B cell (primary cell): ENCODE measurements at regions not wholly inside any gene's neighbourhood (a gene's known extent, or its start where the extent isn't known, plus 50 kb on each side); places are given as distances from the start of the nearest gene placed in this dataset.

ENCODE experiments used
- ATAC-seq: fragments of 200-7000 bp; cut with Tn5 transposase; one replicate; pipeline ENCODE4 v1.10.0; 2021; ENCODE audit warnings: low read depth, mild to moderate bottlenecking, moderate number of reproducible peaks, moderate library complexity
- CTCF ChIA-PET: fragments of 350-600 bp; sonication (Branson Sonifier 250); formaldehyde crosslinking; loops from one replicate; lab custom pipeline; 2021; ENCODE audit warnings: antibody characterized with exemption, inconsistent platforms; lab: Charles Lee
- POLR2A ChIA-PET: fragments of 350-600 bp; sonication (Branson Sonifier 250); formaldehyde crosslinking; loops from one replicate; lab custom pipeline; 2021; ENCODE audit warnings: antibody characterized with exemption; lab: Charles Lee
- DNase-seq: peaks from one replicate; pipeline ENCODE4 v3.0.0; 2013
- H2AFZ ChIP-seq: 2 replicates; pipeline ENCODE4 v1.6.1; 2012; ENCODE audit warnings: mild to moderate bottlenecking, low read depth, low read length; ENCODE audit not compliant: insufficient read depth, poor library complexity, severe bottlenecking
- H3K27ac ChIP-seq, 2 donors: 1 replicate in 1 of 2; 2 replicates in 1 of 2; pipeline ENCODE4 v1.5.1; 2012 to 2013; ENCODE audit warnings: low read length in 2 of 2, mild to moderate bottlenecking in 2 of 2, moderate library complexity in 1 of 2
- H3K27me3 ChIP-seq, 4 experiments: fragments of 200-600 bp in 1 of 4; sonication (generic) in 1 of 4; replicated peaks in 1 of 4; 1 replicate in 2 of 4; 2 replicates in 2 of 4; pipeline versions ENCODE4 v1.6.1 to v1.7.0; 2013 to 2016; ENCODE audit warnings: low read length in 3 of 4, mild to moderate bottlenecking in 2 of 4, mixed read lengths in 1 of 4, moderate library complexity in 1 of 4; ENCODE audit not compliant: insufficient read depth in 4 of 4, control insufficient read depth in 3 of 4; ENCODE audit errors: control extremely low read depth in 1 of 4
- H3K36me3 ChIP-seq, 2 experiments: replicated peaks in 1 of 2; 1 replicate in 1 of 2; 2 replicates in 1 of 2; pipeline versions ENCODE4 v1.6.1 to v1.7.1; 2013; ENCODE audit warnings: low read length in 1 of 2; ENCODE audit not compliant: insufficient read depth in 2 of 2, control insufficient read depth in 1 of 2; ENCODE audit errors: control extremely low read depth in 1 of 2, extremely low read depth in 1 of 2
- H3K4me1 ChIP-seq, 2 donors: fragments of 200-600 bp in 1 of 2; sonication (generic) in 1 of 2; 1 replicate in 1 of 2; 2 replicates in 1 of 2; pipeline versions ENCODE4 v1.5.1 to v1.6.1; 2013 to 2017; ENCODE audit warnings: low read length in 2 of 2; ENCODE audit not compliant: control insufficient read depth in 2 of 2, insufficient read depth in 2 of 2
- H3K4me2 ChIP-seq: replicated peaks from 2 replicates; pipeline ENCODE3; 2012; ENCODE audit warnings: mild to moderate bottlenecking, low read depth, low read length; ENCODE audit not compliant: poor library complexity, severe bottlenecking
- H3K4me3 ChIP-seq, 5 experiments: fragments of 200-600 bp in 1 of 5; sonication (generic) in 1 of 5; 1 replicate in 3 of 5; 2 replicates in 2 of 5; pipeline versions ENCODE4 v1.5.1 to v1.7.0; 2011 to 2016; ENCODE audit warnings: low read length in 4 of 5, mild to moderate bottlenecking in 4 of 5, low read depth in 2 of 5, control low read depth in 1 of 5, moderate library complexity in 1 of 5; ENCODE audit not compliant: insufficient read depth in 1 of 5; ENCODE audit errors: control extremely low read depth in 1 of 5, extremely low read depth in 1 of 5
- H3K79me2 ChIP-seq: fragments of 200-600 bp; sonication (generic); one replicate; pipeline ENCODE4 v1.6.0; 2016; ENCODE audit warnings: low read length; ENCODE audit not compliant: control insufficient read depth, insufficient read depth
- H3K9ac ChIP-seq: fragments of 200-600 bp; sonication (generic); 2 replicates; pipeline ENCODE4 v1.6.1; 2017; ENCODE audit warnings: mild to moderate bottlenecking, low read length, moderate library complexity
- H3K9me3 ChIP-seq, 3 donors: one replicate each; pipeline versions ENCODE4 v1.6.1 to v1.7.1; 2013; ENCODE audit warnings: low read length in 2 of 3; ENCODE audit not compliant: control insufficient read depth in 2 of 3, insufficient read depth in 1 of 3; ENCODE audit errors: control extremely low read depth in 1 of 3
- H4K20me1 ChIP-seq: 2 replicates; pipeline ENCODE4 v1.6.0; 2012; ENCODE audit warnings: mild to moderate bottlenecking, low read length; ENCODE audit not compliant: insufficient read depth, control insufficient read depth, poor library complexity, severe bottlenecking
- H3K27ac Mint-ChIP-seq: one replicate; pipeline ENCODE4 v1.8.0; 2021; ENCODE audit warnings: mixed read lengths
- H3K27me3 Mint-ChIP-seq: one replicate; pipeline ENCODE4 v1.8.0; 2021; ENCODE audit warnings: mixed read lengths
- H3K4me1 Mint-ChIP-seq: one replicate; pipeline ENCODE4 v1.8.0; 2021; ENCODE audit warnings: mixed read lengths
- H3K4me3 Mint-ChIP-seq: one replicate; pipeline ENCODE4 v1.8.0; 2021; ENCODE audit warnings: mixed read lengths
- H3K9me3 Mint-ChIP-seq: one replicate; pipeline ENCODE4 v1.8.0; 2022; ENCODE audit warnings: mixed read lengths; ENCODE audit not compliant: insufficient read depth
- CTCF ChIP-seq: fragments of 200-600 bp; IDR thresholded peaks from one replicate; pipeline ENCODE4 v1.8.0; 2022; ENCODE audit warnings: antibody characterized with exemption, mild to moderate bottlenecking
- EZH2 ChIP-seq: IDR thresholded peaks from 2 replicates; pipeline ENCODE4 v1.6.1; 2012; ENCODE audit warnings: borderline replicate concordance, low read depth, mild to moderate bottlenecking, moderate library complexity, low read length; ENCODE audit not compliant: insufficient read depth, poor library complexity, severe bottlenecking
- WGBS: methylation state at CpG from one replicate; pipeline ENCODE4 v1.1.5; 2013; ENCODE audit warnings: missing lambda C conversion rate; ENCODE audit not compliant: insufficient coverage; 5-methylcytosine and 5-hydroxymethylcytosine counted together
- intact Hi-C: fragments of 100-400 bp; cut with micrococcal nuclease; formaldehyde crosslinking; loops from one replicate; pipeline ENCODE4 v1.10.0; 2022

GRCh38 chr18:55838319-55838718 lies 250.3 kb upstream of the TCF4 start:
- Histone ChIP-seq H3K4me1 (no peaks in the 10 kb centered on the region), H3K9ac (no peak overlapping the region), H3K4me2 (no peak overlapping the region), H4K20me1 (no peaks in the 10 kb centered on the region), H3K27me3 (no peaks in the 10 kb centered on the region), H3K4me3 (no peak overlapping the region), H3K27ac (no peak overlapping the region), H3K36me3 (no peaks in the 10 kb centered on the region), H3K79me2 (no peaks in the 10 kb centered on the region), H2AFZ (no peak overlapping the region), H3K9me3 (peaks cover 0 to 18% (median 3%) of the 10 kb centered on the region in 3 donors)
- Mint-ChIP-seq H3K27me3 (no peaks in the 10 kb centered on the region), H3K4me3 (no peak overlapping the region), H3K4me1 (peaks cover 4% of the 10 kb centered on the region), H3K27ac (no peak overlapping the region), H3K9me3 (peaks cover 7% of the 10 kb centered on the region)
- no peak for TF ChIP-seq EZH2
- TF ChIP-seq CTCF = no peak
- CTCF ChIA-PET = interaction anchor here (0.5 kb wide), 1 partner anchor 366 kb away, joined by 3 read pairs; no protein-coding TSS in a partner anchor
- POLR2A ChIA-PET = no interaction called here
- DNase-seq = no peak
- WGBS = 16% methylated on average over 6 of the region's 6 CpGs
- no peak for ATAC-seq
- intact Hi-C loops = no loop called here

GRCh38 chr18:55833543-55833942 lies 245.6 kb upstream of the TCF4 start:
- H3K79me2 ChIP-seq = no peaks in the 10 kb centered on the region
- POLR2A ChIA-PET = no interaction called here

More at GRCh38 chr18:55833543-55833942, 245.6 kb upstream of the TCF4 start:
- Histone ChIP-seq H3K27ac (no peak overlapping the region), H3K4me1 (no peaks in the 10 kb centered on the region), H3K4me3 (no peak overlapping the region), H2AFZ (no peak overlapping the region), H3K9me3 (peaks cover 0 to 11% (median 3%) of the 10 kb centered on the region in 3 donors), H4K20me1 (no peaks in the 10 kb centered on the region), H3K27me3 (no peaks in the 10 kb centered on the region), H3K36me3 (no peaks in the 10 kb centered on the region), H3K9ac (no peak overlapping the region), H3K4me2 (no peak overlapping the region)
- WGBS = 93% methylated on average over 3 of the region's 4 CpGs
- CTCF ChIA-PET = no interaction called here
- ATAC-seq (no peak), DNase-seq (no peak)
- no peaks in the 10 kb centered on the region for H3K27me3 Mint-ChIP-seq
- H3K27ac Mint-ChIP-seq = no peak overlapping the region
- no peak overlapping the region for H3K4me3 Mint-ChIP-seq
- intact Hi-C loops = no loop called here
- peaks cover 7% of the 10 kb centered on the region for H3K9me3 Mint-ChIP-seq
- peaks cover 7% of the 10 kb centered on the region for H3K4me1 Mint-ChIP-seq
- TF ChIP-seq EZH2 (no peak), CTCF (no peak)
